Tibial nerve (tissue), 4 donors: ENCODE measurements at regions not wholly inside any gene's neighbourhood (a gene's known extent, or its start where the extent isn't known, plus 50 kb on each side); places are given as distances from the start of the nearest gene placed in this dataset.

ENCODE experiments used
- EP300 ChIP-seq, 2 donors: sonication (generic); formaldehyde crosslinking; IDR thresholded peaks; one replicate each; pipeline ENCODE4 v1.6.1; 2017; ENCODE audit warnings: antibody characterized with exemption in 2 of 2, mild to moderate bottlenecking in 1 of 2
- POLR2A ChIP-seq, 2 donors: fragments of 450-650 bp; IDR thresholded peaks; one replicate each; pipeline ENCODE4 v1.6.1; 2017; ENCODE audit warnings: antibody characterized with exemption in 2 of 2, mild to moderate bottlenecking in 2 of 2, moderate library complexity in 2 of 2
- TF ChIP-seq, protein P1 (sequence below), 5 experiments: fragments of 200-600 bp in 3 of 5; fragments of 450-650 bp in 2 of 5; sonication (generic) in 3 of 5; IDR thresholded peaks; one replicate each; pipeline ENCODE4 v1.5.1; 2016 to 2019; ENCODE audit warnings: antibody characterized with exemption in 5 of 5, mild to moderate bottlenecking in 3 of 5, moderate library complexity in 2 of 5

DNA sequence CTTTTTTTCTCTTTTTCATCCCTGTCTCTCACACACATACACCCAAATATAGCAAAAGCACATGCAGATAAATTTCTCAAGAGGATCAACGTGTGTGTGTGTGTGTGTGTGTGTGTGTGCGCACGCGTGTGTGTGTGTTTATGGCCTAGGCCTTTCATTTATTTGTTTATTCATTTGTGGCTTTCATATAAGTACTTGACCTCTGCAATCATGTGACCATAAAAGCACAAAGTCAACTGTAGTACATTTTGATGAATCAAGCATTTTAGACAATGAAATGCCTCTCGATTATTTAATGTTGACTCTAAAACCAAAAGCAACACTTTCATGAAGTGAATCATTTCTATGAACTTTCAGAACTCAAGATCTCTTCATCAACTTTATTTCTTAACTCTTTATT lies 194.1 kb upstream of the ADGRL2 start:
- TF ChIP-seq EP300 (IDR thresholded peaks at IDR 0.05) (no peak), POLR2A (IDR thresholded peaks at IDR 0.05) (no peak)
- TF ChIP-seq, protein P1, sequence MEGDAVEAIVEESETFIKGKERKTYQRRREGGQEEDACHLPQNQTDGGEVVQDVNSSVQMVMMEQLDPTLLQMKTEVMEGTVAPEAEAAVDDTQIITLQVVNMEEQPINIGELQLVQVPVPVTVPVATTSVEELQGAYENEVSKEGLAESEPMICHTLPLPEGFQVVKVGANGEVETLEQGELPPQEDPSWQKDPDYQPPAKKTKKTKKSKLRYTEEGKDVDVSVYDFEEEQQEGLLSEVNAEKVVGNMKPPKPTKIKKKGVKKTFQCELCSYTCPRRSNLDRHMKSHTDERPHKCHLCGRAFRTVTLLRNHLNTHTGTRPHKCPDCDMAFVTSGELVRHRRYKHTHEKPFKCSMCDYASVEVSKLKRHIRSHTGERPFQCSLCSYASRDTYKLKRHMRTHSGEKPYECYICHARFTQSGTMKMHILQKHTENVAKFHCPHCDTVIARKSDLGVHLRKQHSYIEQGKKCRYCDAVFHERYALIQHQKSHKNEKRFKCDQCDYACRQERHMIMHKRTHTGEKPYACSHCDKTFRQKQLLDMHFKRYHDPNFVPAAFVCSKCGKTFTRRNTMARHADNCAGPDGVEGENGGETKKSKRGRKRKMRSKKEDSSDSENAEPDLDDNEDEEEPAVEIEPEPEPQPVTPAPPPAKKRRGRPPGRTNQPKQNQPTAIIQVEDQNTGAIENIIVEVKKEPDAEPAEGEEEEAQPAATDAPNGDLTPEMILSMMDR (IDR thresholded peaks at IDR 0.05): no peak
